HepG2 (cell line): ENCODE measurements at regions not wholly inside any gene's neighbourhood (a gene's known extent, or its start where the extent isn't known, plus 50 kb on each side); places are given as distances from the start of the nearest gene placed in this dataset.

Experiments used
- ATAC-seq: fragments of 200-7000 bp; cut with Tn5 transposase; 3 replicates; pipeline ENCODE4 v1.9.1; 2020; ENCODE audit warnings: mild to moderate bottlenecking, moderate library complexity
- BruUV-seq: library from RNA; stranded (reverse); fragments of 400-500 nt; replicated peaks from 2 replicates; lab custom pipeline; 2021; lab: Mats Ljungman, UMichigan
- CTCF ChIA-PET: fragments of 300-600 bp; formaldehyde crosslinking; extraction: SDS; loops from one replicate; lab custom pipeline; 2021; ENCODE audit warnings: low total read pairs, inconsistent platforms, low intra/inter-chr PET ratio; lab: Yijun Ruan, JAX
- POLR2A ChIA-PET: fragments of 350-600 bp; sonication (Branson Sonifier 250); formaldehyde crosslinking; loops from one replicate; lab custom pipeline; 2020; ENCODE audit warnings: antibody characterized with exemption, inconsistent platforms; lab: Yijun Ruan, JAX
- DNase-seq: peaks from one replicate; pipeline ENCODE4 v3.0.0-alpha.2; 2015; ENCODE audit warnings: low spot score
- FAIRE-seq: peaks from 3 replicates; lab custom pipeline; 2011; peaks lifted over from hg19 to GRCh38; lab: Jason Lieb, UNC
- H2AFZ ChIP-seq: one replicate; pipeline ENCODE4 v1.6.1; 2011; ENCODE audit warnings: low read length, inconsistent platforms
- H3K27ac ChIP-seq: fragments of 300-600 bp; 3 replicates; pipeline ENCODE4 v1.8.0; 2011; ENCODE audit warnings: mixed run types, mild to moderate bottlenecking, mixed read lengths, low read length, inconsistent platforms; ENCODE audit not compliant: insufficient read depth; ENCODE audit errors: extremely low read length
- H3K27me3 ChIP-seq, 2 experiments: fragments of 200-600 bp in 1 of 2; 2 replicates in 1 of 2; 3 replicates in 1 of 2; pipeline versions ENCODE4 v1.6.0 to v1.8.0; 2011; ENCODE audit warnings: low read length in 2 of 2, mild to moderate bottlenecking in 2 of 2, moderate library complexity in 2 of 2, inconsistent platforms in 1 of 2; ENCODE audit not compliant: insufficient read depth in 2 of 2, control insufficient read depth in 1 of 2
- H3K36me3 ChIP-seq, 2 experiments: fragments of 200-600 bp in 1 of 2; replicated peaks in 1 of 2; 2 replicates in 1 of 2; 3 replicates in 1 of 2; pipeline versions ENCODE4 v1.5.1 to v1.8.0; 2011; ENCODE audit warnings: low read length in 2 of 2, inconsistent platforms in 1 of 2; ENCODE audit not compliant: insufficient read depth in 2 of 2, control insufficient read depth in 1 of 2
- H3K4me1 ChIP-seq: 2 replicates; pipeline ENCODE4 v1.5.1; 2012; ENCODE audit warnings: low read length, inconsistent platforms; ENCODE audit not compliant: insufficient read depth
- H3K4me2 ChIP-seq: 2 replicates; pipeline ENCODE4 v1.6.0; 2011; ENCODE audit warnings: low read depth, low read length, inconsistent platforms
- H3K4me3 ChIP-seq, 3 experiments: fragments of 200-600 bp in 1 of 3; sonication (generic), shearing (Covaris generic) in 1 of 3; replicated peaks in 1 of 3; 2 replicates each; pipeline ENCODE4 v1.5.1; 2011 to 2016; ENCODE audit warnings: low read length in 3 of 3, inconsistent platforms in 2 of 3, low read depth in 2 of 3, mild to moderate bottlenecking in 2 of 3, control low read depth in 1 of 3, mixed read lengths in 1 of 3; ENCODE audit not compliant: insufficient read depth in 1 of 3
- H3K79me2 ChIP-seq: one replicate; pipeline ENCODE4 v1.6.1; 2011; ENCODE audit warnings: low read length, inconsistent platforms; ENCODE audit not compliant: insufficient read depth
- H3K9ac ChIP-seq: 2 replicates; pipeline ENCODE4 v1.6.0; 2011; ENCODE audit warnings: mild to moderate bottlenecking, low read depth, low read length, inconsistent platforms; ENCODE audit not compliant: insufficient read depth
- H3K9me3 ChIP-seq: 2 replicates; pipeline ENCODE4 v1.5.1; 2012; ENCODE audit warnings: mild to moderate bottlenecking, low read length
- H4K20me1 ChIP-seq: 2 replicates; pipeline ENCODE4 v1.6.0; 2011; ENCODE audit warnings: inconsistent platforms, mild to moderate bottlenecking, low read length, moderate library complexity; ENCODE audit not compliant: insufficient read depth
- ATF7 ChIP-seq, 2 experiments: fragments of 450-650 bp in 1 of 2; sonication (generic) in 1 of 2; formaldehyde crosslinking in 1 of 2; IDR thresholded peaks; 2 replicates each; pipeline versions ENCODE4 v1.4.0 to v1.6.1; 2016 to 2020; ENCODE audit warnings: antibody characterized with exemption in 1 of 2, mild to moderate bottlenecking in 1 of 2, missing genetic modification reagents in 1 of 2
- CREB1 ChIP-seq, 2 experiments: fragments of 450-650 bp in 1 of 2; IDR thresholded peaks; 2 replicates each; pipeline ENCODE4 v1.6.1; 2016 to 2017; ENCODE audit warnings: control low read depth in 1 of 2, mild to moderate bottlenecking in 1 of 2, missing compliant biosample characterization in 1 of 2, missing genetic modification characterization in 1 of 2
- ESRRA ChIP-seq: sonication (generic); formaldehyde crosslinking; IDR thresholded peaks from 2 replicates; pipeline ENCODE4 v1.5.1; 2020; ENCODE audit warnings: mild to moderate bottlenecking, low read depth, missing genetic modification reagents
- KDM5B ChIP-seq: sonication (generic); formaldehyde crosslinking; IDR thresholded peaks from 2 replicates; pipeline ENCODE4 v1.4.0; 2020; ENCODE audit warnings: missing genetic modification reagents, mild to moderate bottlenecking, borderline replicate concordance
- MTA1 ChIP-seq: sonication (generic); formaldehyde crosslinking; IDR thresholded peaks from 2 replicates; pipeline ENCODE4 v1.4.0; 2020; ENCODE audit warnings: missing genetic modification reagents, mild to moderate bottlenecking, borderline replicate concordance
- NFE2 ChIP-seq: sonication (generic); formaldehyde crosslinking; IDR thresholded peaks from 2 replicates; pipeline ENCODE4 v1.4.0; 2020; ENCODE audit warnings: missing genetic modification reagents
- RAD51 ChIP-seq: fragments of 450-650 bp; IDR thresholded peaks from 2 replicates; pipeline ENCODE4 v1.6.1; 2016; ENCODE audit warnings: borderline replicate concordance
- ZNF205 ChIP-seq: IDR thresholded peaks from 2 replicates; pipeline ENCODE4 v1.6.1; 2018; ENCODE audit warnings: missing biosample characterization, missing genetic modification reagents
- ZNF720 ChIP-seq: sonication (generic); formaldehyde crosslinking; IDR thresholded peaks from 2 replicates; pipeline ENCODE4 v1.4.0; 2020; ENCODE audit warnings: missing genetic modification reagents
- ZNF773 ChIP-seq: sonication (generic); formaldehyde crosslinking; IDR thresholded peaks from 2 replicates; pipeline ENCODE4 v1.4.0; 2020; ENCODE audit warnings: missing genetic modification reagents, borderline replicate concordance
- WGBS: methylation state at CpG from one replicate; pipeline ENCODE4 v1.1.6; 2017; ENCODE audit warnings: low lambda C conversion rate; 5-methylcytosine and 5-hydroxymethylcytosine counted together
- in situ Hi-C: cut with HindIII; loops from 2 replicates; pipeline ENCODE4 v1.10.0; 2017; ENCODE audit warnings: low pct_unique_long_range_greater_than_20kb; ENCODE audit not compliant: extremely low pct_ligation_motif_present
- intact Hi-C: fragments of 100-400 bp; cut with micrococcal nuclease; formaldehyde crosslinking; loops from one replicate; pipeline ENCODE4 v1.10.0; 2022; ENCODE audit not compliant: unreplicated experiment
- TF ChIP-seq, protein P1 (sequence below): sonication (generic); formaldehyde crosslinking; IDR thresholded peaks from 2 replicates; pipeline ENCODE4 v1.5.0; 2020; ENCODE audit warnings: mild to moderate bottlenecking, missing genetic modification reagents, borderline replicate concordance
- TF ChIP-seq, protein P2 (sequence below): IDR thresholded peaks from 2 replicates; pipeline ENCODE4 v1.6.1; 2016; ENCODE audit warnings: mild to moderate bottlenecking, missing biosample characterization, missing genetic modification reagents

DNA sequence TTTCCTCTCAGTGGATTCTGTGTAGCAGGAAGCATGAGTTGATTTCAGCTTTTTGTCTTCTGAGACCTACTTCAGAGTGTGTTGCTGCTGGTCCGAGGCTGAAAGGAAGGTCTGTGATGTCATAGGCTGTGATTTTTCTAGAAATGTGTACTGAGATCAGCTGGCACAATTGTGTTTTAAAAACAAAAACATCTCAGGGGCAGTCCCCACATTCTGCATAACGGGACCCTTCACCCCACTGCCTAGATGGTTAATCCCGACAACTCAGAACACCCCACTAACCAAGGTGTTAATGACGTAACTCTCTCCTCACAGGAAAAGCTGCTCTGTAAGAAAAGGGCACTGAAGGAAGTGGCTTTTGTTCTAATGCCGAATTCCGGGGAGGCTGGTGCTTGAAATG lies 59.8 kb upstream of the PPP2R5A start:
- Histone ChIP-seq H3K27ac (no peak overlapping the region), H3K4me2 (peak overlapping the region; percentile 63), H3K4me3 (no peak overlapping the region; a peak in 1 of 6 replicates), H3K36me3 (no peaks in the 10 kb centered on the region), H3K79me2 (no peaks in the 10 kb centered on the region), H3K27me3 (peaks cover 0 to 4% of the 10 kb centered on the region in 2 experiments; a peak in 1 of 5 replicates), H2AFZ (no peak overlapping the region), H3K9me3 (no peaks in the 10 kb centered on the region), H3K4me1 (peaks cover 61% of the 10 kb centered on the region), H3K9ac (no peak overlapping the region), H4K20me1 (no peaks in the 10 kb centered on the region)
- CTCF ChIA-PET, result no interaction called here
- DNase-seq (no peak), ATAC-seq (no peak), FAIRE-seq (no peak)
- BruUV-seq, result no TSS peak
- in situ Hi-C loops (no loop called here), intact Hi-C loops (loop anchor here (5.0 kb wide), 2 partner anchors 47 to 62 kb away; partner anchors contain the start of gene PPP2R5A)
- TF ChIP-seq ZNF720 (CRISPR knock-in tag) (no peak), ATF7 (IDR thresholded peaks at IDR 0.05) (peak; percentile 53), ATF7 (CRISPR knock-in tag; IDR thresholded peaks at IDR 0.05) (no peak), NFE2 (no peak), ESRRA (CRISPR knock-in tag) (no peak), ZNF205 (CRISPR knock-in tag) (0 out of 2 replicates have a peak, but pooled peaks have one; percentile 5), RAD51 (no peak), KDM5B (CRISPR knock-in tag) (no peak), CREB1 (IDR thresholded peaks at IDR 0.05) (peak; percentile 49; the same call in 1 of the 2 replicates), CREB1 (CRISPR knock-in tag; IDR thresholded peaks at IDR 0.05) (no peak), MTA1 (no peak), ZNF773 (CRISPR knock-in tag) (no peak)
- TF ChIP-seq, protein P1, sequence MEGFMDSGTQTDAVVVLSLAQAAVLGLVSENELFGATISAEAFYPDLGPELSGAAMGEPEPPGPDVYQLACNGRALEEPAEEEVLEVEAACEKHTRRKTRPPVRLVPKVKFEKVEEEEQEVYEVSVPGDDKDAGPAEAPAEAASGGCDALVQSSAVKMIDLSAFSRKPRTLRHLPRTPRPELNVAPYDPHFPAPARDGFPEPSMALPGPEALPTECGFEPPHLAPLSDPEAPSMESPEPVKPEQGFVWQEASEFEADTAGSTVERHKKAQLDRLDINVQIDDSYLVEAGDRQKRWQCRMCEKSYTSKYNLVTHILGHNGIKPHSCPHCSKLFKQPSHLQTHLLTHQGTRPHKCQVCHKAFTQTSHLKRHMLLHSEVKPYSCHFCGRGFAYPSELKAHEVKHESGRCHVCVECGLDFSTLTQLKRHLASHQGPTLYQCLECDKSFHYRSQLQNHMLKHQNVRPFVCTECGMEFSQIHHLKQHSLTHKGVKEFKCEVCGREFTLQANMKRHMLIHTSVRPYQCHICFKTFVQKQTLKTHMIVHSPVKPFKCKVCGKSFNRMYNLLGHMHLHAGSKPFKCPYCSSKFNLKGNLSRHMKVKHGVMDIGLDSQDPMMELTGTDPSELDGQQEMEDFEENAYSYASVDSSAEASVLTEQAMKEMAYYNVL (CRISPR knock-in tag), result no peak
- TF ChIP-seq, protein P2, sequence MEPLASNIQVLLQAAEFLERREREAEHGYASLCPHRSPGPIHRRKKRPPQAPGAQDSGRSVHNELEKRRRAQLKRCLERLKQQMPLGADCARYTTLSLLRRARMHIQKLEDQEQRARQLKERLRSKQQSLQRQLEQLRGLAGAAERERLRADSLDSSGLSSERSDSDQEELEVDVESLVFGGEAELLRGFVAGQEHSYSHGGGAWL, result no peak
- WGBS, result 20% methylated on average over 6 of the region's 6 CpGs
- POLR2A ChIA-PET, result interaction anchor here (1.2 to 2.3 kb wide), 6 partner anchors 17 to 60 kb away, joined by 3 to 17 read pairs (median 4); partner anchors contain the start of gene PPP2R5A
